Sciatic nerve (tissue), 2 donors: ENCODE measurements at regions not wholly inside any gene's neighbourhood (a gene's known extent, or its start where the extent isn't known, plus 50 kb on each side); places are given as distances from the start of the nearest gene placed in this dataset.

Experiments used
- ATAC-seq: fragments of 200-7000 bp; cut with Tn5 transposase; one replicate; pipeline ENCODE4 v1.9.1; 2020; ENCODE audit warnings: mild to moderate bottlenecking, moderate library complexity
- DNase-seq: peaks from one replicate; pipeline ENCODE4 v3.0.0-alpha.2; 2020; ENCODE audit warnings: low spot score
- intact Hi-C: fragments of 100-400 bp; cut with DNase I; formaldehyde crosslinking; loops from one replicate; pipeline ENCODE4 v1.14.2; 2022
- donor health status: DM: no; HTN: no; CAD: no.
- donor health status: DM: no; HTN: no; CAD: no.

DNA sequence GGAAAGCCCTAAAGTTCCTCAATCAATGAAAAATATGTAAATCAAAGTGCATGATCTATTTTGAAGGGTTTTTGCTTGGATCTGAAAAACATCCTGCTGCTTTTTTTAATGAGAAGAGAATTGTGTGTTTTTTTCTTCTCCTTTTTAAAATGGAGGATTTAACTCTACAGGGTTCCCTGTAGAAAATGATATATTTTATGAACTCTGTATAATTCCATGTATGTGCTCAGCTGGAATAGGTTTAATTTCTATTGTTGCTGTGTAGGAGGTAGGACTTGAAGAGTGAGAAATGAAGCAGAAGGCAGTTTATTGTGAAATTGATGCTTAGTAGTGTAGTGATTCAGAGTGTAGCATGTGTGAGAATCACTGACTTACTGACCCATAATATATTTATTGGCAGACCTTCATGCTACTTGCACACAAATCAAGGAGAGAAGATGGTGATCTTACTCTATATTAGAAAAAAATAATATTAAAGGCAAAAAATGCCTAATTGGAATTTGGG, 286.8 kb upstream of the FSTL5 start:
- no peak for DNase-seq
- no peak for ATAC-seq

DNA sequence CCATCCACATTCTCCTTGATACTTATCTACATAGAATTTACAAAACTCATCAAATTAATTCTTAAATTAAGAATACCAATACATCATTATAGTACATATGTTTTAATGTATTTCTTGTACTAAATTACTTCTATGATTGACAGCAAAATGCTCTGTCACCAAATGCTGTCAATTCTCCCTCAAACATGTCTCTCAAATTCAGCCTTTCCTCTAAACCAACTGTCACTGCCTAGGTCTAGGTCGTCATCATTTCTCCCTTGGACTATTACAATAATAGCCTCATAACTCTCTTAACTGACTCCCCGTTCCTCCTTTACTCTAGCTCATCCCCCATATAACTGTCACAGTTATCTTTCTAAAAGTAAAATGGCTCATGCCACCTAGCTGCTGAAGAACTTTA, 279.7 kb upstream of the FSTL5 start:
- DNase-seq = no peak
- intact Hi-C loops = no loop called here
- no peak for ATAC-seq

More for the DNA sequence above, 286.8 kb upstream of the FSTL5 start:
- intact Hi-C loops = no loop called here

DNA sequence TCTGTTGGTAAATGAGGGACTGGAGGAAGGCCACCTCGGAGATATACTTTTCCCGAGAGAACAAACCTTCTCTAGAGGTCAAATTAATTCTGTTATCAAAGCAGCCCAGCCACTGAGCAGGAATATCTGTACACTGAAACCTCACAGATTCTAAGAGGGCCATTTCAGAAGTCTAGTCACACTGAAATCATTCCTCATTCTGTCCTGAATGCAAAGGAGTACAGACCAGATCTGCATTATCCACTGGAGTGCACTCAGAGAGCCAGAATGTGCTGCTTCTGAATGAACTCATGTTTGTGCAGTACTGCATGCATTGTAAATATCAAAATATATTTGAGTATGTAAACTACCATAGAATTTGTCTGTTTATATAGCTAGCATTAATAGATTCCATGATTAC, 278.3 kb upstream of the FSTL5 start:
- intact Hi-C loops = no loop called here
- no peak for DNase-seq
- no peak for ATAC-seq

DNA sequence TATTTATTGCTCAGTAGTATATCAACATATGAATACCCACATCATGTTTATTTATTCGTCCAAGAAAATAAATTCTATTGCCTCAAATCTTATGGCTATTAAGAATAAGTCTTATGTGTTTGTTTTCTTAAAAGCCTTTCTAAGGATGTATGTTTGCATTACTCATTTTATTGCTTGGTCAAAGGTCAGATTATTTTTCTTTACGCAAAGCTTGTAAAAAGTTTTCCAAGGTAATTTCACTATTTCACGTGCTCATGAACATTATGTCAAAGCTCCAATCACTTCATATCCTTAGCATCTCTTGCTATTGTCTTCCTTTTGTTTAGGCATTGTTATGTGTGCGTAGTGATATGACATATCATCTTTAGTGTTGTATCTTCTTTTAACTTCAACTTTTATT, 258.5 kb upstream of the FSTL5 start:
- intact Hi-C loops = no loop called here
- DNase-seq (no peak), ATAC-seq (no peak)

DNA sequence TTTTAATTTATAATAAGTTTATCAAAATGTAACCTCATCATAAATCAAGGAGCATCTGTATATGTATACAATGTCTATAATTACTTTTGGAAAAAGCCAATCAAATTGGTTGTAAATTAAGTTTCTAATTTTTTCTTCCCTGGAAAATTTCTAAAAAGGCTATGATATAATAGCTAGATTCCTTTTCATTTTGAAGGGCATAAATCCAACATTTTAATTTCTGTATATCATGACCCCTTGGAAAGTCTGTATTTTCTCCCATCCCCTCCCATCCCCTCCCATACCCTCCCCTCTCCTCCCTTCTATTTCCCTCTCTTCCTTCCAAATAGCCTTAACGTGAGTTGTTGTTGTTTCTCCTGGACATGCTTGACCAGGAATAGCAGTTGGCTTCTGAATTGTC, 247.1 kb upstream of the FSTL5 start:
- DNase-seq (no peak), ATAC-seq (no peak)
- intact Hi-C loops = no loop called here

DNA sequence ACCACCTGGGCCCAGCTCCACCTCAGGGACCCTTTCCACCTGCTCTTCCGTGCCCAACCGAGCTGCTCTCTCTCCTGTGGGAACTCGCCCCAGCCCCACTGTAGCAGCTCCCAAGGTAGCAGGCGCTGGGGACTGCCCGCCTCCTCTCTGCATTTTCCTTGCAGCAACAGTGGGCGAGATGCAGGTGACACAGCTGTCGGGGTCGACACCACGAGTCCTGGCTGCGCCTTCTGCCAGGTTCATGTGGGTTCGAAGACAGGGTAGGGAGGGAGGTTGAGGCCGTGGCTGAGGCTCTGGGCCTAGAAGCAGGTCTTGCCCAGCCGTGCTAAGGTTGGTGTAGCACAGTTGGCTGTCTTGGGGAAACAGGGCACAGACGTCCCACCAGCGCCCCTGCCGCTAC, 245.2 kb upstream of the FSTL5 start:
- intact Hi-C loops = loop anchor here (5.0 kb wide), 1 partner anchor 343 kb away; no protein-coding TSS in a partner anchor
- ATAC-seq = no peak
- DNase-seq = no peak

DNA sequence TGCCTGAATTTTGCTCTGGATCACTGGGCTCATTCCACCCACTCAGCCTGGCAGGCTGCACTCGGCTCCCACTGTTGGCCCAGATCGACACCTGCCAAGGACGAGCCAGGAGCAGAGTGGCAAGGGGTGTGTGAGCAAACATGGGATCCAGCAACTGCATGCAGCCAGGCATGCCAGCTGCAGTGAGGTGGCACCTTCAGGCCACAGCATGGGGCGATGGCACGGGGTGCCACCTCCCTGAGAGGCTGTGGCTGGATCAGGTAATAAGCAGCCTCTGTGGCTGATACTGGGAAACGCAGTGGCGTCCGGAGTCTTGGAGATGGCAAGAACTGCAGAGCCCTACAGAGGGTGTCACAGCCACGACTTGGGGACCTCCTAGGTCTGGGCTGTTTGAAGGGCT, 244.5 kb upstream of the FSTL5 start:
- DNase-seq (no peak), ATAC-seq (peak; percentile 34)
- intact Hi-C loops = loop anchor here (5.0 kb wide), 1 partner anchor 344 kb away; no protein-coding TSS in a partner anchor

DNA sequence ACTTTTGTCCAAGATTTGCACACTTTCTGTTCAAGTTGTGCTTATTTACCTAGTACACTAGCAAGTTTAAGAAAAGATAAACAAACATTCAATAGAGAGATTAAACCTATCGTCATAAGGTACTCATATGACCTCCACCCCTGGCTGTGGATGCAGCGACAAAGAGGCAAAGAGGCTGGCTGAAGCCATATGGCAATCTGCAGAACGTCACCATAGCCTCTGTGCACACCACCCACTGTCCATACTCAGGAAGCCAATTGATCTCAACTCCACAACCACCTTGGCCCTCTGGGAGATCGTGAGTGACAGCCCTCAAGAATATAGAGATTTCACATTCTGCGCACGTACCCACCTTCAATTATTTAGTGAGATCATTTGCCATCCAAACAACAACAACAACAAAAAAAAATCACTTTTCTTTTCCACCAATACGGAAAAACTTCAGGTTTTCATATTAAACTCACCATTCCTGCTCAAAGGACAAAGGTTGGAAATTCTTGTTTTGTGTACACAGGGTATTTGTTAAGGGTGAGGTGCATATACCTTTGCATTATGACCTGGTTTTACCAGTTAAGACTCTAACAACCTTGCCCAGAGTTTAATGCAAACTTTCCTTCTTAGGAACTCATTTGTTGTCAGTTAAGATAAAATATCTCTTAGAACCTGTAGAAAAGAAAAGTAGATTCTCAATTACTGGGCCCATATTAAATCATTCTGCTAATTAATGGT, 243.0 kb upstream of the FSTL5 start:
- intact Hi-C loops = loop anchor here (5.0 kb wide), 1 partner anchor 346 kb away; no protein-coding TSS in a partner anchor
- ATAC-seq (no peak), DNase-seq (no peak)

DNA sequence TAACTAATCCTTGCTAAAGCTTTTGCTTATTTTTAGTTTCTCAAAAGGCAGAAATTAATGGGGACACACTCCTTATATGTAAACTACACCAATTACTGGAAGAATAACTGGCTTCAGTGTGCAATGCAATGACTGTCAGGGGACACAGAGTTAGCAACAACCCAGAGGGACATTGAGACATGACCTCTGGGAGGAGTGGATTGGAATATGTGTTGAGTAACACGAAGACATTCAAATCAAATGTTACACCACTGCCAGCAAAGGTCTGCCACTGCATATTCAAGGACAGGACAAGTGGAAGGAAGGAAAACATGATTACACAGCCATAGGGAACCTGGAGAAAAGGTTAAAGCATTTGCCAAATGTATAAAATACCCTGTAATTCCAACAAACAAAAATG, 240.1 kb upstream of the FSTL5 start:
- intact Hi-C loops = no loop called here
- DNase-seq = no peak

DNA sequence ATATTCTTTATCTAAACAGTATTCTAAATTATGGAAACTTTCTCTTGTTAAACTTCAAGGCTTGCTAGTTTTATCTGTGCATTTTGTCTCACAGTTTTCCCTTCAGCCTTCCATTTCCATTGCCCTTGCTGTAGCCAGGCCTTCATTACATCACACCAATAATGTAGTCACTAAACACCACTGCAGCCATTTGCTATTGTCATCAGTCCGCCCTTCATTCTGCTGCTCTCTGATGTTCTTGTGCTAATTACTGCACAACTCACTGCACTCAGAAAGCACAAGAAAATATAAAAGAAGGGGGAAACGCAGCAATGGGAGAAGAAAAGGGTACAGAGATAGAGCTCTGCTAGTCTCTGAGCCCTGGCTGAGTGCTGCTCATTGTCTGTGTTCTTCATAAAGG, 239.6 kb upstream of the FSTL5 start:
- ATAC-seq (no peak), DNase-seq (no peak)
- intact Hi-C loops = no loop called here

More for the DNA sequence above, 240.1 kb upstream of the FSTL5 start:
- ATAC-seq = no peak

DNA sequence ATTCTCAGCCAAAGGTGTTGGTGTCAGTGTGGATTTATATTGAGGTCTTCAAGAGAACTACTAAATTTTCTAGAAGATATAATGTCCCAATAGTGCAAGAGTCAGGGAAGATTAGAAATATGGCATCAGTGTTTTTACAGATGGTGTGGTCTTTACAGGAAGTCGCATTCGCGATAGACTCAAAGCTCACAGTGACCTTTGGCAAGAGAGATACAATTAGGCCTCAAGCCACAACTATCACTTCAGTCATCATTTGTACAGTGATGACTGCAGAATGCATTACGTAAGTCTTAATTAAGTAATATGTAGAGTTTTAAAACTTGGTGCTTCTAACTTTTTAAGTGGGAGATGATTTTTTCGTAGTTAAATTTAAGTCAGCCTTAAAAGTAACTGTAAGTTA, 237.2 kb upstream of the FSTL5 start:
- ATAC-seq (no peak), DNase-seq (no peak)
- intact Hi-C loops = no loop called here

DNA sequence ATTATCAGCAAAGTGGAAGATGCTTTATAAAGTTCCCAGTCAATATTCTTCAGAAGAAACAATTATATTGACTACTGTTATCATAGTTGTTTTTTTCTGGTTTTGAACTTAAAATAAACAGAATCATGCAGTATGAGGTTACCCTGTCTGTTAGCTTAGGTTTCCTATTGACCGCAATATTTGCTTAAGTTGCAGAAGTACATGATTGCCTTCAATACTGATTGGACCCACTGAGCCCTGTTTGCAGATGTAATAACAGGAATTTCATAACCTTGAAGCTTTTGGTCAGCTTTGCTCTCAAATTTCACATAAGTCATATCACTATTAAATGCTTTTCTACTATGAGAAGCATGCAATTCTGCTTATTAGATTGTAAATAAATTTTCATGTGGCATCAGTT, 229.1 kb upstream of the FSTL5 start:
- no peak for ATAC-seq
- DNase-seq = no peak
- intact Hi-C loops = no loop called here

DNA sequence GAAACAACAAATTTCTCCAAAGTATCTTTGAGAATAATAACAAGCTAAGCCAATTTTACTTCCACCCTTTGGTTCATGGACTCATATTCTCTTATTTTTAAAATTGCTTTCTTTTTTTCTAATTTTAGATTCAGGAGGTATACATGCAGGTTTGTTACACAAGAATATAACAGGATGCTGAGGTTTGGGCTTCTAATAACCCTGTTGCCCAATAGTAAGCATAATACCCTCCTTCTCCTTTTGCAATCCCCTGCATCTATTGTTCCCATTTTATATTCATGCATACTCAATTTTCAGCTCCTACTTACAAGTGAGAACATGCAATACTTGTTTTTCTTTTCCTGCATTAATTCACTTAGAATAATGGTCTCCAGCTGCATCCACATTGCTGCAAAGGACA, 202.3 kb upstream of the FSTL5 start:
- DNase-seq (no peak), ATAC-seq (no peak)
- intact Hi-C loops = no loop called here

DNA sequence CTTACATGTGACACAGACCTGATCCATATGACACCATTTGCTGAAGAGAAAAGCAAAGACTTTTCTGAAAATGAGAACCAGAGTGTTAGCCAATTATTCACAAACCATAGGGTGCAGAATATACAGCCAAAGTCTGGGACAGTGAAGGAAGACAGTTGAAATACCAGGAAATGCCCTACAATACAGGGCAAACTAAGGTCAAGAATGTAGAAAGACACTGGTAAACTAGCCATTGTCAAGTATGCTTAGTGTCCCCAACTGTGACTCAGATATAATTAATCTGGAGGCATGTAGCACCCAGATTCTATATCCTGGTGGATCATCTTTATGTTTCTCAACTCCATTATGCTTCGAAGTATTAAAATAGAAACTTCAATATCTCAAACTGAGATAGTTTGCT, 200.9 kb upstream of the FSTL5 start:
- intact Hi-C loops = no loop called here
- no peak for ATAC-seq
- no peak for DNase-seq

DNA sequence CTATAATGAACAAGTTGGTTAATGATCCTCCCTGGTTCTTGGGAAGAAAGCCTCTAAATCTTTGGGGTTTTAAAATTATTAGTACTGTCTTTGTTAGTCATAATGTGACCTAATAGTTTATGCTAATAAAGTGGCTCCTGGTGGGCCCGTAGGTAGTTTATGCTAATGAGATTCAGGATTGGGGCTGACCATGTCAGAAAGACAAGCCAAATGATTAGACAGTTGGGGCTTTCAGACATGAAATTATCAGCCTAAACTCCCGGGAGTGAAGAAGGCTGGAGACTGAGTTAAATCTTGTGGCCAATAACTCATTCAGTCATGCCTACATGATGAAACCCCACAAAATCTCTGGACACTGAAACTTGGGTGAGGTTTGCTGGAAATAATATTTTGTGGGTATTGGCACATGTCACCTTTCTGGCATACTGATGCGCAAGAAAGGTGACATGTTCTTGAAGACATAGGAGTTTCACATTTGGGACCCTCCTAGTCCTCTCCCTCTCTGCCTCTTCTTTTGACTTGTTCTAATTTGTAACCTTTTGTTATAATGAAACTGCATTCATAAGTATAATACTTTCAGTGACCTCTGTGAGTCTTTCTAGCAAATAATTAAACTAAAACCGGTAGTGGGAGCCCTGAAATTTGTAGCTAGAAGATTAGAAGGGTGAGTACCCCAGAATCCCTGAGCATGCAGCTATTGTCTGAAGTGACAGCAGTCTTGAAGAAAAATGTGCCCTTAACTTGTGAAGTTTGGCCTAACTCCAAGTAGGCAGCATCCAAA, 196.8 kb upstream of the FSTL5 start:
- DNase-seq (no peak), ATAC-seq (no peak)
- intact Hi-C loops = no loop called here

DNA sequence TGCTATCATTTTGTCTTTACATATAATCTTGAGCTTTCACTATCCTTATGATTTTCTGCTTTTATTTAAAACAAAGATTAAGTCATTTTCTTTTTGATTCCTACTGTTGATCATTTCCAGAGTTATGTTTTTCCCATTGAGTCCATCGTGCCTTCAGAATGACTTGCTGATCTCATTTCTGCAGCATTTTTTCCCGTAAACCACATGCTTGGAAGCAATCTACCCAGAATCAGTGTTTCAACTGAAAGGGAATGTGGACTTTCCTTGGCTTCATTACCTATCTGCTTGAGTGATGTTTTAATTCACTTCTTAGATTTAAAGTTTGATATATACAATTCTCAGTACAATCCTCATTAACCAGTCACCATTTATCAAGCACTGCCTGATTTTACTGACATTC, 192.4 kb upstream of the FSTL5 start:
- intact Hi-C loops = no loop called here
- DNase-seq = no peak
- ATAC-seq = no peak

DNA sequence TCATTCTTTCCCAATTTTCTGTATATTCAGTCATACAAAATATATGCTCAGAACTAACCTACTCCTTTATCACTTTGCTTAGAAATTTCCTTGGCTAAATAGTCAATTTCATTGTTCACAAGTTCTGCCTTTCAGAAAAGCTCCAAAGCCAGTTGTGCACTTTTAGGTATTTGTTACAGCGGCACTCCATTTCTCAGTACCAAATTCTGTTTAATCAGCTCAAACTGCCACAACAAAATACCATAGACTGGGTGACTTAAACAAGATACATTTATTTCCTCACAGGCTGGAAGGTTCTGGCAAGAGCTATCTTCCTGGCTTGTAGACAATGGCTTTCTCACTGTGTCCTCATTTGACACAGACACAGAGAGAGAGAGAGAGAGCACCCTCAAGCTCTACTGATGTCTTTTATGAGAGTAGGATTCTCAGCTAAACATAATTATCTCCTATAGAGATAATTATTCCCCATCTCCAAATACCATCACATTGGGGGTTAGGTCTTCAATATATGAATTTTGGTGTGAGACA, 188.8 kb upstream of the FSTL5 start:
- no peak for DNase-seq
- intact Hi-C loops = no loop called here
- no peak for ATAC-seq

DNA sequence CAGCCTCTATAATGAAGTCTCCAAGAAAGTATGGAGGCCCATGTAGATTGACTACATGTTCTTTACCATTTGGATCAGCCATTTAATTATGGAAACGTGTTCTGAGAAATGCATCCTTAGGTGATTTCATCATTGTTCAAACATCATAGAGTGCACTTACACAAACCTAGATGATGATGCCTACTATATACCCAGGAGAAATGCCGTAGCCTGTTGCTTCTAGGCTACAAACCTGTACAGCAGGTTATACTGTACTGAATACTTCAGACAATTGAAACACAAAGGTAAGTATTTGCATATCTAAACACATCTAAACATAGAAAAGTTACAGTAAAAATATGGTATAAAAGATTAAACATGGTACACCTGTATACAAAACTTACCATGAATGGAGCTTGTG, 186.5 kb upstream of the FSTL5 start:
- ATAC-seq (no peak), DNase-seq (no peak)
- intact Hi-C loops = no loop called here

DNA sequence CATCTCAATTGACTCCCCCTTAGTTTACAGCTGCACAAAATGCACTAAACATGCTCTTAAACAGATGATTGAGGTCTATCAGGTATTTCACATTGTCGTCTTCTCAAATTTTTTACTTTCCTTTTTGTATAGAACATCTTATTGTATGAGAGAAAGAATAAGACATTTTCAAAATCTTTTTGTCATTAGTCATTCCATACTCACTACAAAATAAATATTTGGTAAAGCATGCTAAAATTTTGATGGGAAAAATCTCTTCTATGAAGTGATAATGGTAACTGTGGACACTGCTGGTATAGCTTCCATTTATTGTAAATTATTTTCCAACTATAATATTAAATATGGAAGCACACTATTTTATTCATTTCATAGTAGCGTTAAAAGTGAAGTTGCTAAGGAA, 185.6 kb upstream of the FSTL5 start:
- ATAC-seq = no peak
- no peak for DNase-seq
- intact Hi-C loops = no loop called here

DNA sequence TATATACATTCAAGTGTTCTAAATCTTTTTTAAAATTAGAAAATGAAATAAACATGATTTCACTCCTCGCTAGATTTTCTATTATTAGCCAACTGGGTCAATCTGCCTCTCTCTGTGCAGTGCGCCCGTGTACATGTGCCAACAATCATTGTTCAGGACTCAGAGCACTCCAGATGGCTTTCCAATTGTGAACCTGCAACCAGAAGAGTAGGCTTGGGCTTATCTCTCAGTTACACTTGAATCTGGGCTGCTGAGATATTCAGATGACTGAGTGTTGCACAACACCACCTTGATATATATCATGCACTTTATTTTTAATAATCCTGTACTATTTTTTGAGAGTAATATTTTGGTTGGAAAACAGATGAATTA, 184.0 kb upstream of the FSTL5 start:
- intact Hi-C loops = no loop called here
- ATAC-seq (no peak), DNase-seq (no peak)
